Smooth muscle cell (in vitro differentiated cells): ENCODE measurements at regions not wholly inside any gene's neighbourhood (a gene's known extent, or its start where the extent isn't known, plus 50 kb on each side); places are given as distances from the start of the nearest gene placed in this dataset.
"Not testable (repeated sequence)": the region's sequence is repeated elsewhere in the genome, so short reads cannot be mapped to it uniquely, and the experiment has no call there.

Experiments
- DNase-seq: peaks from one replicate; lab custom pipeline; 2025; ENCODE audit not compliant: unreplicated experiment; lab: John Stamatoyannopoulos, UW
- H2AFZ ChIP-seq: fragments of 200-600 bp; sonication (generic); 2 replicates; pipeline ENCODE4 v1.6.0; 2016; ENCODE audit warnings: antibody characterized with exemption, low read depth, mild to moderate bottlenecking
- H3F3A ChIP-seq: fragments of 200-600 bp; sonication (generic); 2 replicates; pipeline ENCODE4 v1.6.0; 2017; ENCODE audit warnings: antibody characterized with exemption, low read depth
- H3K27ac ChIP-seq: fragments of 200-600 bp; sonication (generic); 2 replicates; pipeline ENCODE4 v1.5.1; 2016; ENCODE audit warnings: low read depth, mild to moderate bottlenecking
- H3K27me3 ChIP-seq: fragments of 200-600 bp; sonication (generic); 2 replicates; pipeline ENCODE4 v1.6.1; 2016; ENCODE audit warnings: low read depth, mild to moderate bottlenecking
- H3K36me3 ChIP-seq: fragments of 200-600 bp; sonication (generic); 2 replicates; pipeline ENCODE4 v1.5.1; 2016; ENCODE audit warnings: low read depth
- H3K4me1 ChIP-seq: fragments of 200-600 bp; sonication (generic); 2 replicates; pipeline ENCODE4 v1.5.1; 2016; ENCODE audit warnings: low read depth
- H3K4me2 ChIP-seq: fragments of 200-600 bp; sonication (generic); 2 replicates; pipeline ENCODE4 v1.6.0; 2016; ENCODE audit warnings: mild to moderate bottlenecking
- H3K4me3 ChIP-seq: fragments of 200-600 bp; sonication (generic); 2 replicates; pipeline ENCODE4 v1.5.1; 2016; ENCODE audit warnings: mild to moderate bottlenecking
- H3K79me2 ChIP-seq: fragments of 200-600 bp; sonication (generic); 2 replicates; pipeline ENCODE4 v1.6.0; 2016; ENCODE audit warnings: low read depth, mild to moderate bottlenecking
- H3K9ac ChIP-seq: fragments of 200-600 bp; sonication (generic); 2 replicates; pipeline ENCODE4 v1.6.0; 2016; ENCODE audit warnings: low read depth
- H3K9me3 ChIP-seq: fragments of 200-600 bp; sonication (generic); replicated peaks from 2 replicates; pipeline ENCODE4 v1.5.1; 2016; ENCODE audit warnings: low read depth
- H4K20me1 ChIP-seq: fragments of 200-600 bp; sonication (generic); 2 replicates; pipeline ENCODE4 v1.6.0; 2016; ENCODE audit warnings: low read depth
- WGBS: methylation state at CpG from one replicate; pipeline ENCODE4 v1.1.7; 2016; ENCODE audit warnings: low lambda C conversion rate; 5-methylcytosine and 5-hydroxymethylcytosine counted together
- TF ChIP-seq, protein P1 (sequence below): fragments of 200-600 bp; sonication (generic); IDR thresholded peaks from 2 replicates; pipeline ENCODE4 v1.5.1; 2017; ENCODE audit warnings: borderline replicate concordance, mild to moderate bottlenecking, antibody characterized with exemption; ENCODE audit not compliant: insufficient read depth, poor library complexity, severe bottlenecking

DNA sequence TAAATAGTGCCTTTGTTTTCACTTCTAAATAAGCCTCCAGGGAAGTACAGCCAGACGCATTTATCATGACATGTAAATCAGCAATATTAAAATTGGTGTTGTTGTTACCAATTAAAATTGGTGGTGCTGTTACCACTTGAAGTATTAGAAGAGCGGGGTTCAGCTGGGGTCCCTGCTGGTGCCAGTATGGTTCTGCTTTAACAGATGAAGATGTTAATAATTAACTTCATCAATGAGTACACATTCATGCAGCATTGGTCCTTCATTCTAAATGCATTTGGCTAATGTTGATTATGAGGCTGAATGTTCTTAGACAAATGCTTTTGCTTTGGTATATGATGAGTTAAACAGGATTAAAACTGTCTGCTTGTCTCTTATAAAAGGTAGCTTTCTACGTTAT, 67.6 kb upstream of the TMC1 start:
- no peak overlapping the region for H3K27ac ChIP-seq
- TF ChIP-seq, protein P1, sequence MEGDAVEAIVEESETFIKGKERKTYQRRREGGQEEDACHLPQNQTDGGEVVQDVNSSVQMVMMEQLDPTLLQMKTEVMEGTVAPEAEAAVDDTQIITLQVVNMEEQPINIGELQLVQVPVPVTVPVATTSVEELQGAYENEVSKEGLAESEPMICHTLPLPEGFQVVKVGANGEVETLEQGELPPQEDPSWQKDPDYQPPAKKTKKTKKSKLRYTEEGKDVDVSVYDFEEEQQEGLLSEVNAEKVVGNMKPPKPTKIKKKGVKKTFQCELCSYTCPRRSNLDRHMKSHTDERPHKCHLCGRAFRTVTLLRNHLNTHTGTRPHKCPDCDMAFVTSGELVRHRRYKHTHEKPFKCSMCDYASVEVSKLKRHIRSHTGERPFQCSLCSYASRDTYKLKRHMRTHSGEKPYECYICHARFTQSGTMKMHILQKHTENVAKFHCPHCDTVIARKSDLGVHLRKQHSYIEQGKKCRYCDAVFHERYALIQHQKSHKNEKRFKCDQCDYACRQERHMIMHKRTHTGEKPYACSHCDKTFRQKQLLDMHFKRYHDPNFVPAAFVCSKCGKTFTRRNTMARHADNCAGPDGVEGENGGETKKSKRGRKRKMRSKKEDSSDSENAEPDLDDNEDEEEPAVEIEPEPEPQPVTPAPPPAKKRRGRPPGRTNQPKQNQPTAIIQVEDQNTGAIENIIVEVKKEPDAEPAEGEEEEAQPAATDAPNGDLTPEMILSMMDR: no peak
- H3K9me3 ChIP-seq: no peaks in the 10 kb centered on the region
- no peaks in the 10 kb centered on the region for H3K27me3 ChIP-seq
- H3K4me3 ChIP-seq: no peak overlapping the region
- H3K79me2 ChIP-seq: no peaks in the 10 kb centered on the region
- DNase-seq: no peak
- H3K4me1 ChIP-seq: peaks cover 18% of the 10 kb centered on the region
- H3F3A ChIP-seq: no peaks in the 10 kb centered on the region
- no peak overlapping the region for H3K4me2 ChIP-seq
- H3K36me3 ChIP-seq: no peaks in the 10 kb centered on the region
- 97% methylated on average over 3 of the region's 3 CpGs for WGBS
- H3K9ac ChIP-seq: no peak overlapping the region
- H2AFZ ChIP-seq: no peak overlapping the region
- no peaks in the 10 kb centered on the region for H4K20me1 ChIP-seq

- peaks cover 13% of the 10 kb centered on the region for H3K4me1 ChIP-seq
- H4K20me1 ChIP-seq, H3K4me3 ChIP-seq, H3K9me3 ChIP-seq, H3K4me2 ChIP-seq, H3K36me3 ChIP-seq, H3K9ac ChIP-seq, H3K27me3 ChIP-seq, H3K79me2 ChIP-seq, H2AFZ ChIP-seq, DNase-seq: not testable (repeated sequence)
- H3F3A ChIP-seq: peaks cover 20% of the 10 kb centered on the region
- H3K27ac ChIP-seq: peak overlapping the region; percentile 82
- WGBS: 62% methylated on average over 5 of the region's 5 CpGs
Measured at GRCh38 chr9:72446241-72446640, 75.2 kb upstream of the TMC1 start.

- Histone ChIP-seq H3K9ac (no peak overlapping the region), H3K4me3 (no peak overlapping the region), H3K4me2 (no peak overlapping the region), H2AFZ (peak overlapping the region; percentile 20), H3K27me3 (no peaks in the 10 kb centered on the region), H3F3A (peaks cover 20% of the 10 kb centered on the region), H4K20me1 (no peaks in the 10 kb centered on the region), H3K9me3 (no peaks in the 10 kb centered on the region), H3K4me1 (peaks cover 16% of the 10 kb centered on the region), H3K36me3 (no peaks in the 10 kb centered on the region), H3K79me2 (no peaks in the 10 kb centered on the region), H3K27ac (peak overlapping the region; percentile 82)
- no peak for DNase-seq
- WGBS: 62% methylated on average over 2 of the region's 2 CpGs
- TF ChIP-seq, protein P1: no peak
Measured at GRCh38 chr9:72445306-72445995, 76.0 kb upstream of the TMC1 start.

- Histone ChIP-seq H3K4me1 (peaks cover 16% of the 10 kb centered on the region), H3K79me2 (no peaks in the 10 kb centered on the region), H3K4me2 (no peak overlapping the region), H3K27me3 (no peaks in the 10 kb centered on the region), H4K20me1 (no peaks in the 10 kb centered on the region), H3F3A (peaks cover 20% of the 10 kb centered on the region), H3K4me3 (no peak overlapping the region), H3K9me3 (no peaks in the 10 kb centered on the region), H3K9ac (no peak overlapping the region), H3K36me3 (no peaks in the 10 kb centered on the region), H3K27ac (peak overlapping the region; percentile 82), H2AFZ (no peak overlapping the region)
- 87% methylated on average over 1 of the region's 1 CpG for WGBS
- no peak for DNase-seq
- TF ChIP-seq, protein P1: no peak
Measured at GRCh38 chr9:72444435-72444834, 77.0 kb upstream of the TMC1 start.
